K562 (cell line): ENCODE measurements at regions not wholly inside any gene's neighbourhood (a gene's known extent, or its start where the extent isn't known, plus 50 kb on each side); places are given as distances from the start of the nearest gene placed in this dataset.

Source experiments
- ATAC-seq: fragments of 200-7000 bp; cut with Tn5 transposase; 3 replicates; pipeline ENCODE4 v1.9.1; 2020; ENCODE audit warnings: moderate library complexity
- BruUV-seq: library from RNA; stranded (reverse); fragments of 400-500 nt; replicated peaks from 2 replicates; lab custom pipeline; 2021; lab: Mats Ljungman, UMichigan
- CTCF ChIA-PET: fragments of 300-600 bp; formaldehyde crosslinking; extraction: SDS; loops from one replicate; lab custom pipeline; 2021; ENCODE audit warnings: low intra/inter-chr PET ratio; lab: Yijun Ruan, JAX
- POLR2A ChIA-PET: fragments of 300-600, 350-650 bp; sonication (Branson Sonifier 250); formaldehyde crosslinking; extraction: SDS; loops from one replicate; lab custom pipeline; 2021; ENCODE audit warnings: antibody characterized with exemption, inconsistent platforms; lab: Yijun Ruan, JAX
- DNase-seq, 4 experiments: peaks; one replicate each; pipeline versions ENCODE4 v3.0.0 to v3.0.0-alpha.2; 2011 to 2018; ENCODE audit warnings: low spot score in 3 of 4, mixed read lengths in 3 of 4; ENCODE audit errors: extremely low read depth in 1 of 4
- FAIRE-seq: peaks from 2 replicates; lab custom pipeline; 2011; peaks lifted over from hg19 to GRCh38; lab: Jason Lieb, UNC
- H2AFZ ChIP-seq: 2 replicates; pipeline ENCODE4 v1.6.0; 2011; ENCODE audit warnings: low read depth, low read length, control low read depth, inconsistent platforms
- H3K27ac ChIP-seq: fragments of 200-600 bp; 3 replicates; pipeline ENCODE4 v1.8.0; 2011; ENCODE audit warnings: low read depth, mild to moderate bottlenecking, control low read depth, inconsistent platforms, low read length, moderate library complexity, mixed read lengths; ENCODE audit errors: extremely low read depth
- H3K27me3 ChIP-seq, 2 experiments: fragments of 300-600 bp in 1 of 2; 2 replicates in 1 of 2; 3 replicates in 1 of 2; pipeline versions ENCODE4 v1.6.0 to v1.8.0; 2011; ENCODE audit warnings: inconsistent platforms in 2 of 2, low read length in 2 of 2, mild to moderate bottlenecking in 1 of 2, mixed read lengths in 1 of 2, moderate library complexity in 1 of 2; ENCODE audit not compliant: control insufficient read depth in 2 of 2, insufficient read depth in 2 of 2
- H3K36me3 ChIP-seq: fragments of 300-600 bp; 3 replicates; pipeline ENCODE4 v1.8.0; 2011; ENCODE audit warnings: mild to moderate bottlenecking, low read length, inconsistent platforms; ENCODE audit not compliant: control insufficient read depth, insufficient read depth
- H3K4me1 ChIP-seq, 2 experiments: fragments of 200-600 bp in 1 of 2; replicated peaks in 1 of 2; 2 replicates in 1 of 2; 3 replicates in 1 of 2; pipeline versions ENCODE4 v1.5.1 to v1.8.0; 2011; ENCODE audit warnings: inconsistent platforms in 2 of 2, low read length in 2 of 2, mild to moderate bottlenecking in 1 of 2, mixed read lengths in 1 of 2, moderate library complexity in 1 of 2; ENCODE audit not compliant: control insufficient read depth in 2 of 2, insufficient read depth in 2 of 2
- H3K4me2 ChIP-seq: 2 replicates; pipeline ENCODE4 v1.6.1; 2011; ENCODE audit warnings: low read length, control low read depth, inconsistent platforms, mixed read lengths; ENCODE audit not compliant: insufficient read depth
- H3K4me3 ChIP-seq: fragments of 200-600 bp; sonication (generic), shearing (Covaris generic); 2 replicates; pipeline ENCODE4 v1.5.1; 2016; ENCODE audit warnings: control low read depth, inconsistent platforms
- H3K79me2 ChIP-seq: fragments of 200-600 bp; 3 replicates; pipeline ENCODE4 v1.8.0; 2011; ENCODE audit warnings: low read length, inconsistent platforms; ENCODE audit not compliant: control insufficient read depth, insufficient read depth
- H3K9ac ChIP-seq, 2 experiments: 2 replicates each; pipeline versions ENCODE4 v1.6.0 to v1.6.1; 2011; ENCODE audit warnings: low read depth in 2 of 2, low read length in 2 of 2, control low read depth in 1 of 2, inconsistent platforms in 1 of 2, mild to moderate bottlenecking in 1 of 2, mixed read lengths in 1 of 2; ENCODE audit not compliant: insufficient read depth in 1 of 2
- H3K9me1 ChIP-seq: one replicate; pipeline ENCODE4 v1.6.0; 2011; ENCODE audit warnings: inconsistent platforms, mild to moderate bottlenecking, low read length, moderate library complexity; ENCODE audit not compliant: control insufficient read depth, insufficient read depth
- H3K9me3 ChIP-seq: replicated peaks from 2 replicates; pipeline ENCODE4 v1.5.1; 2011; ENCODE audit warnings: low read depth, low read length, inconsistent platforms; ENCODE audit not compliant: control insufficient read depth, insufficient read depth
- H4K20me1 ChIP-seq: replicated peaks from 2 replicates; pipeline ENCODE4 v1.6.1; 2011; ENCODE audit warnings: low read length, inconsistent platforms, mixed read lengths; ENCODE audit not compliant: control insufficient read depth, insufficient read depth
- HNRNPH1 ChIP-seq: fragments of 200-400 bp; formaldehyde crosslinking; optimal IDR thresholded peaks from 2 replicates; pipeline ENCODE3; 2017; ENCODE audit warnings: low read depth, mild to moderate bottlenecking, low read length, moderate library complexity
- NEUROD1 ChIP-seq: fragments of 150-350 bp; IDR thresholded peaks from 2 replicates; pipeline ENCODE4 v1.6.1; 2014; ENCODE audit warnings: borderline replicate concordance, low read length, low read depth; ENCODE audit not compliant: partially characterized antibody
- NR1H2 ChIP-seq: sonication (generic); formaldehyde crosslinking; IDR thresholded peaks from 2 replicates; pipeline ENCODE4 v1.4.0; 2020; ENCODE audit warnings: mild to moderate bottlenecking, missing genetic modification reagents
- RBM22 ChIP-seq: fragments of 200-400 bp; formaldehyde crosslinking; IDR thresholded peaks from 2 replicates; pipeline ENCODE4 v1.6.1; 2018; ENCODE audit warnings: low read length, low read depth; ENCODE audit not compliant: poor library complexity, severe bottlenecking
- ZNF175 ChIP-seq: fragments of 200-800 bp; sonication (Bioruptor generic); IDR thresholded peaks from 2 replicates; pipeline ENCODE4 v1.6.1; 2016; ENCODE audit warnings: low read depth, mild to moderate bottlenecking, missing genetic modification characterization, missing compliant biosample characterization
- ZNF586 ChIP-seq: fragments of 450-650 bp; formaldehyde crosslinking; conservative IDR thresholded peaks from 2 replicates; pipeline ENCODE4 v1.4.0; 2020; ENCODE audit warnings: mild to moderate bottlenecking, moderate library complexity
- WGBS: fragments of 100-300 bp; shearing (Covaris generic); methylation state at CpG from one replicate; pipeline ENCODE4 v1.1.6; 2016; ENCODE audit warnings: low coverage, mixed read lengths; ENCODE audit not compliant: insufficient coverage; ENCODE audit errors: missing lambda C conversion rate; 5-methylcytosine and 5-hydroxymethylcytosine counted together
- in situ Hi-C: fragments of 300-500 bp; cut with MboI; formaldehyde crosslinking; loops from 4 replicates; pipeline ENCODE4 v1.15.0; 2018; ENCODE audit warnings: inconsistent platforms, mixed read lengths
- intact Hi-C: fragments of 100-400 bp; cut with micrococcal nuclease; formaldehyde crosslinking; loops from 2 replicates; pipeline ENCODE4 v1.14.2; 2022
- TF ChIP-seq, protein P1 (sequence below): fragments of 450-650 bp; IDR thresholded peaks from 2 replicates; pipeline ENCODE4 v1.6.1; 2017; ENCODE audit warnings: antibody characterized with exemption, mild to moderate bottlenecking
- TF ChIP-seq, protein P2 (sequence below), 3 experiments: IDR thresholded peaks in 2 of 3; conservative IDR thresholded peaks in 1 of 3; 2 replicates each; pipeline ENCODE4 v1.5.1; 2011 to 2012; ENCODE audit warnings: low read length in 3 of 3, mild to moderate bottlenecking in 3 of 3, control low read depth in 2 of 3, improper control_type of control experiment in 1 of 3, inconsistent platforms in 1 of 3, low read depth in 1 of 3, mixed read lengths in 1 of 3, moderate library complexity in 1 of 3; ENCODE audit not compliant: insufficient read depth in 2 of 3

DNA sequence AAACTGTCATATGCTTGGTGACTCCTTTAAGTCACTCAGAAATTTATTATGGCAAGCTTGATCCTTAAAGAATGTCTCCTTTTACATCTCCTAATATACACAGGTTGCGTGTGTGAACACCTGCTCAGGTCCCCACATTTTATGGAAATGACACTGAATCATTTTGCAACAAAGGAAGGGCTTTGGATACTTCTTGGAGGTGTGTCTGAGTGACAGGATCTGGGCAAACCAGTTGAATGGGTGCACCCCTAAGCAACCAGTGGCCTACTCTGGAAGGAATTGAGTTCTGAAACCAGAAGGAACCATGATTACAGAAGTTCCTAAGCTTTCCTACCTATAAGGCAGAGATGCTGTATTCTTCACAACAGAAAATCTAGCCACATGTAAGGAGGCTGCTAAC, 483.9 kb upstream of the KLF4 start:
- H3K36me3 ChIP-seq: no peaks in the 10 kb centered on the region
- H4K20me1 ChIP-seq: no peaks in the 10 kb centered on the region
- in situ Hi-C loops: no loop called here
- TF ChIP-seq NEUROD1: no peak
- TF ChIP-seq NR1H2 (CRISPR knock-in tag): no peak
- TF ChIP-seq HNRNPH1: no peak
- 8% methylated on average over 1 of the region's 1 CpG for WGBS
- no peak overlapping the region for H3K27ac ChIP-seq
- intact Hi-C loops: no loop called here
- DNase-seq (no peak), FAIRE-seq (no peak), ATAC-seq (no peak)
- no TSS peak for BruUV-seq
- H3K4me2 ChIP-seq: no peak overlapping the region
- H3K9ac ChIP-seq: no peak overlapping the region
- H3K27me3 ChIP-seq: peaks cover 7 to 18% of the 10 kb centered on the region in 2 experiments; a peak in 3 of 5 replicates
- H3K9me3 ChIP-seq: no peaks in the 10 kb centered on the region
- no peaks in the 10 kb centered on the region for H3K9me1 ChIP-seq
- no peaks in the 10 kb centered on the region for H3K4me1 ChIP-seq
- no peak overlapping the region for H3K4me3 ChIP-seq
- POLR2A ChIA-PET: no interaction called here
- H3K79me2 ChIP-seq: no peaks in the 10 kb centered on the region
- H2AFZ ChIP-seq: no peak overlapping the region
- CTCF ChIA-PET: no interaction called here

DNA sequence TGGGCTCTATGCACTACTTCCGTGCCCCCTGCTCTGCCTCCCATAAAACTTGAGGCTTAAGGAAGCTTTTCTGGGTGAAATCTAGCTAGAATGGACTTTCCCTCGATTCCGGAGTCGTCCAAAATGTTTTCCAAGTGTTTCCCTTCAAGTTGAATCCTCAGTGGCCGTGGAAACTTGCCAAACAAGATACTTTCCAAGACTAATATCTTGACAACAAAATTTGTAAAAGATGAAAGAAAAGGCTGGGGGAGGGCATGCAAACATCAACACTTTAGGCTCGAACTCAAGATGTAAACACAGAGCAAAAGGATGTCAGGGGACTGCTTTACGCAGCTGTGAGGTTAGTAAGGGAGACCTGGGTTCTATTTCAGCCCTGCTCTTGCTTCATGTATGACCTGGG, 482.8 kb upstream of the KLF4 start:
- Histone ChIP-seq H3K4me1 (no peaks in the 10 kb centered on the region), H3K4me2 (no peak overlapping the region), H3K9ac (no peak overlapping the region), H3K79me2 (no peaks in the 10 kb centered on the region), H3K27ac (no peak overlapping the region), H3K9me3 (no peaks in the 10 kb centered on the region), H3K9me1 (no peaks in the 10 kb centered on the region), H3K4me3 (no peak overlapping the region), H4K20me1 (no peaks in the 10 kb centered on the region), H3K36me3 (no peaks in the 10 kb centered on the region), H3K27me3 (peaks cover 5 to 22% of the 10 kb centered on the region in 2 experiments; a peak in 3 of 5 replicates), H2AFZ (no peak overlapping the region)
- BruUV-seq: no TSS peak
- ATAC-seq (no peak), FAIRE-seq (no peak), DNase-seq (no peak)
- CTCF ChIA-PET: no interaction called here
- intact Hi-C loops (no loop called here), in situ Hi-C loops (no loop called here)
- WGBS: 0% methylated on average over 7 of the region's 7 CpGs
- POLR2A ChIA-PET: no interaction called here
- TF ChIP-seq, protein P1, sequence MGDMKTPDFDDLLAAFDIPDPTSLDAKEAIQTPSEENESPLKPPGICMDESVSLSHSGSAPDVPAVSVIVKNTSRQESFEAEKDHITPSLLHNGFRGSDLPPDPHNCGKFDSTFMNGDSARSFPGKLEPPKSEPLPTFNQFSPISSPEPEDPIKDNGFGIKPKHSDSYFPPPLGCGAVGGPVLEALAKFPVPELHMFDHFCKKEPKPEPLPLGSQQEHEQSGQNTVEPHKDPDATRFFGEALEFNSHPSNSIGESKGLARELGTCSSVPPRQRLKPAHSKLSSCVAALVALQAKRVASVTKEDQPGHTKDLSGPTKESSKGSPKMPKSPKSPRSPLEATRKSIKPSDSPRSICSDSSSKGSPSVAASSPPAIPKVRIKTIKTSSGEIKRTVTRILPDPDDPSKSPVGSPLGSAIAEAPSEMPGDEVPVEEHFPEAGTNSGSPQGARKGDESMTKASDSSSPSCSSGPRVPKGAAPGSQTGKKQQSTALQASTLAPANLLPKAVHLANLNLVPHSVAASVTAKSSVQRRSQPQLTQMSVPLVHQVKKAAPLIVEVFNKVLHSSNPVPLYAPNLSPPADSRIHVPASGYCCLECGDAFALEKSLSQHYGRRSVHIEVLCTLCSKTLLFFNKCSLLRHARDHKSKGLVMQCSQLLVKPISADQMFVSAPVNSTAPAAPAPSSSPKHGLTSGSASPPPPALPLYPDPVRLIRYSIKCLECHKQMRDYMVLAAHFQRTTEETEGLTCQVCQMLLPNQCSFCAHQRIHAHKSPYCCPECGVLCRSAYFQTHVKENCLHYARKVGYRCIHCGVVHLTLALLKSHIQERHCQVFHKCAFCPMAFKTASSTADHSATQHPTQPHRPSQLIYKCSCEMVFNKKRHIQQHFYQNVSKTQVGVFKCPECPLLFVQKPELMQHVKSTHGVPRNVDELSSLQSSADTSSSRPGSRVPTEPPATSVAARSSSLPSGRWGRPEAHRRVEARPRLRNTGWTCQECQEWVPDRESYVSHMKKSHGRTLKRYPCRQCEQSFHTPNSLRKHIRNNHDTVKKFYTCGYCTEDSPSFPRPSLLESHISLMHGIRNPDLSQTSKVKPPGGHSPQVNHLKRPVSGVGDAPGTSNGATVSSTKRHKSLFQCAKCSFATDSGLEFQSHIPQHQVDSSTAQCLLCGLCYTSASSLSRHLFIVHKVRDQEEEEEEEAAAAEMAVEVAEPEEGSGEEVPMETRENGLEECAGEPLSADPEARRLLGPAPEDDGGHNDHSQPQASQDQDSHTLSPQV: no peak
- TF ChIP-seq RBM22 (no peak), ZNF175 (CRISPR knock-in tag) (no peak), ZNF586 (no peak)
- TF ChIP-seq, protein P2, sequence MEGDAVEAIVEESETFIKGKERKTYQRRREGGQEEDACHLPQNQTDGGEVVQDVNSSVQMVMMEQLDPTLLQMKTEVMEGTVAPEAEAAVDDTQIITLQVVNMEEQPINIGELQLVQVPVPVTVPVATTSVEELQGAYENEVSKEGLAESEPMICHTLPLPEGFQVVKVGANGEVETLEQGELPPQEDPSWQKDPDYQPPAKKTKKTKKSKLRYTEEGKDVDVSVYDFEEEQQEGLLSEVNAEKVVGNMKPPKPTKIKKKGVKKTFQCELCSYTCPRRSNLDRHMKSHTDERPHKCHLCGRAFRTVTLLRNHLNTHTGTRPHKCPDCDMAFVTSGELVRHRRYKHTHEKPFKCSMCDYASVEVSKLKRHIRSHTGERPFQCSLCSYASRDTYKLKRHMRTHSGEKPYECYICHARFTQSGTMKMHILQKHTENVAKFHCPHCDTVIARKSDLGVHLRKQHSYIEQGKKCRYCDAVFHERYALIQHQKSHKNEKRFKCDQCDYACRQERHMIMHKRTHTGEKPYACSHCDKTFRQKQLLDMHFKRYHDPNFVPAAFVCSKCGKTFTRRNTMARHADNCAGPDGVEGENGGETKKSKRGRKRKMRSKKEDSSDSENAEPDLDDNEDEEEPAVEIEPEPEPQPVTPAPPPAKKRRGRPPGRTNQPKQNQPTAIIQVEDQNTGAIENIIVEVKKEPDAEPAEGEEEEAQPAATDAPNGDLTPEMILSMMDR (IDR thresholded peaks at IDR 0.05 in 2 of 3, conservative IDR thresholded peaks at IDR 0.05 in 1 of 3; ENCODE audit: insufficient read depth in 2 of 3, low read depth in 1 of 3, low read length in 3 of 3): no peak
